Esophagus muscularis mucosa (tissue), 3 donors: ENCODE measurements at regions not wholly inside any gene's neighbourhood (a gene's known extent, or its start where the extent isn't known, plus 50 kb on each side); places are given as distances from the start of the nearest gene placed in this dataset.
"Not testable (repeated sequence)": the region's sequence is repeated elsewhere in the genome, so short reads cannot be mapped to it uniquely, and the experiment has no call there.

ENCODE experiments used
- POLR2A ChIP-seq: fragments of 450-650 bp; IDR thresholded peaks from one replicate; pipeline ENCODE4 v1.6.1; 2017; ENCODE audit warnings: antibody characterized with exemption, moderate library complexity, mild to moderate bottlenecking, low read depth
- TF ChIP-seq, protein P1 (sequence below), 3 experiments: fragments of 200-600 bp in 2 of 3; fragments of 450-650 bp in 1 of 3; sonication (generic) in 2 of 3; IDR thresholded peaks; one replicate each; pipeline ENCODE4 v1.5.1; 2017 to 2019; ENCODE audit warnings: antibody characterized with exemption in 3 of 3, mild to moderate bottlenecking in 2 of 3, moderate library complexity in 1 of 3

GRCh38 chr14:22100764-22101120 lies 427.1 kb upstream of the OR4E1 start:
- TF ChIP-seq, protein P1, sequence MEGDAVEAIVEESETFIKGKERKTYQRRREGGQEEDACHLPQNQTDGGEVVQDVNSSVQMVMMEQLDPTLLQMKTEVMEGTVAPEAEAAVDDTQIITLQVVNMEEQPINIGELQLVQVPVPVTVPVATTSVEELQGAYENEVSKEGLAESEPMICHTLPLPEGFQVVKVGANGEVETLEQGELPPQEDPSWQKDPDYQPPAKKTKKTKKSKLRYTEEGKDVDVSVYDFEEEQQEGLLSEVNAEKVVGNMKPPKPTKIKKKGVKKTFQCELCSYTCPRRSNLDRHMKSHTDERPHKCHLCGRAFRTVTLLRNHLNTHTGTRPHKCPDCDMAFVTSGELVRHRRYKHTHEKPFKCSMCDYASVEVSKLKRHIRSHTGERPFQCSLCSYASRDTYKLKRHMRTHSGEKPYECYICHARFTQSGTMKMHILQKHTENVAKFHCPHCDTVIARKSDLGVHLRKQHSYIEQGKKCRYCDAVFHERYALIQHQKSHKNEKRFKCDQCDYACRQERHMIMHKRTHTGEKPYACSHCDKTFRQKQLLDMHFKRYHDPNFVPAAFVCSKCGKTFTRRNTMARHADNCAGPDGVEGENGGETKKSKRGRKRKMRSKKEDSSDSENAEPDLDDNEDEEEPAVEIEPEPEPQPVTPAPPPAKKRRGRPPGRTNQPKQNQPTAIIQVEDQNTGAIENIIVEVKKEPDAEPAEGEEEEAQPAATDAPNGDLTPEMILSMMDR (IDR thresholded peaks at IDR 0.05), result not testable (repeated sequence)
- not testable (repeated sequence) for TF ChIP-seq POLR2A
